HFF-Myc (cell line): ENCODE measurements at regions not wholly inside any gene's neighbourhood (a gene's known extent, or its start where the extent isn't known, plus 50 kb on each side); places are given as distances from the start of the nearest gene placed in this dataset.
"Not testable (repeated sequence)": the region's sequence is repeated elsewhere in the genome, so short reads cannot be mapped to it uniquely, and the experiment has no call there.

ENCODE experiments used
- DNase-seq: peaks from one replicate; pipeline ENCODE4 v3.0.0-alpha.2; 2011; ENCODE audit warnings: low read depth; ENCODE audit errors: extremely low read depth
- H3K4me3 ChIP-seq: replicated peaks from 2 replicates; pipeline ENCODE4 v1.5.1; 2011; ENCODE audit warnings: low read depth, mild to moderate bottlenecking, control low read depth, low read length
- TF ChIP-seq, protein P1 (sequence below): IDR thresholded peaks from 2 replicates; pipeline ENCODE4 v1.5.1; 2012; ENCODE audit warnings: mild to moderate bottlenecking, low read depth, low read length, control low read depth; ENCODE audit errors: missing control alignments

DNA sequence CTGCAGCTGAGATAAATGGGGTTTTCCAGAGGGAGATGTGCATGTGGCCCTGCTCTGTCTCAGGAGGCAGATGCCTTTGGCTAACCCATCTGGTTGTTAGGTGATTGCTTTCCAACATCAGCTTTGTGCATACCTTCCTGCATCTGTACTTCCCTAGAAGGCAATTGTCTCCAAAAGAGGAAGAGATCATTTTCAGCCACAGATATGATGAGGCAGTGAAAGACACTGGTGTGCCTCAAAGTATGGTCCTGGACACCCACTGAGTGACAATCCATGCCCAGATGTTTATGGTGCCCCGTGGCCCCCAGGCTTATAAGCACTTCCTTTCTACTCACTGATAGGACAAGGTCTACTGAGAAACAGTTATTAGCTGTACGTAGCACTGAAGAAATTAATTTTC is 117.5 kb upstream of the NR2F2 start:
- DNase-seq: no peak
- TF ChIP-seq, protein P1, sequence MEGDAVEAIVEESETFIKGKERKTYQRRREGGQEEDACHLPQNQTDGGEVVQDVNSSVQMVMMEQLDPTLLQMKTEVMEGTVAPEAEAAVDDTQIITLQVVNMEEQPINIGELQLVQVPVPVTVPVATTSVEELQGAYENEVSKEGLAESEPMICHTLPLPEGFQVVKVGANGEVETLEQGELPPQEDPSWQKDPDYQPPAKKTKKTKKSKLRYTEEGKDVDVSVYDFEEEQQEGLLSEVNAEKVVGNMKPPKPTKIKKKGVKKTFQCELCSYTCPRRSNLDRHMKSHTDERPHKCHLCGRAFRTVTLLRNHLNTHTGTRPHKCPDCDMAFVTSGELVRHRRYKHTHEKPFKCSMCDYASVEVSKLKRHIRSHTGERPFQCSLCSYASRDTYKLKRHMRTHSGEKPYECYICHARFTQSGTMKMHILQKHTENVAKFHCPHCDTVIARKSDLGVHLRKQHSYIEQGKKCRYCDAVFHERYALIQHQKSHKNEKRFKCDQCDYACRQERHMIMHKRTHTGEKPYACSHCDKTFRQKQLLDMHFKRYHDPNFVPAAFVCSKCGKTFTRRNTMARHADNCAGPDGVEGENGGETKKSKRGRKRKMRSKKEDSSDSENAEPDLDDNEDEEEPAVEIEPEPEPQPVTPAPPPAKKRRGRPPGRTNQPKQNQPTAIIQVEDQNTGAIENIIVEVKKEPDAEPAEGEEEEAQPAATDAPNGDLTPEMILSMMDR: no peak
- H3K4me3 ChIP-seq: no peak overlapping the region

DNA sequence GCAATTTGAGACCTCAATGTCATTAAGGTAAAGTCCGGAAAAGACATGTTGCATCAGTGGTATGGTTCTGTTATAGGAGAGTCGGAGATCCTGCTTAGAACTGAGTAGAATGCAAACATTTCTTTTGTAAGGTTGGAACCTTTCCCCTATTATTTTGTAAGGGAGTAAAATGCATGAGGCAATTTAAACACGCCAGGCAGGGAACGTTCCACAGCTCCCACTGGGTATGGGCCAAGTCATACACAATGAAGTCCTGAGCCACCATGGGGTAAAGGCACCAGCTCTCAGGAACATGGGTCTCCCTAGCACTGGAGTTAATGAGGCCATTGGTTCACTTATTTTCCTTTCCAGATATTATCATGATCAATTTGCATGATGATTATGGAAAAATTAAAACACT is 116.6 kb upstream of the NR2F2 start:
- TF ChIP-seq, protein P1: no peak
- no peak overlapping the region for H3K4me3 ChIP-seq
- no peak for DNase-seq

DNA sequence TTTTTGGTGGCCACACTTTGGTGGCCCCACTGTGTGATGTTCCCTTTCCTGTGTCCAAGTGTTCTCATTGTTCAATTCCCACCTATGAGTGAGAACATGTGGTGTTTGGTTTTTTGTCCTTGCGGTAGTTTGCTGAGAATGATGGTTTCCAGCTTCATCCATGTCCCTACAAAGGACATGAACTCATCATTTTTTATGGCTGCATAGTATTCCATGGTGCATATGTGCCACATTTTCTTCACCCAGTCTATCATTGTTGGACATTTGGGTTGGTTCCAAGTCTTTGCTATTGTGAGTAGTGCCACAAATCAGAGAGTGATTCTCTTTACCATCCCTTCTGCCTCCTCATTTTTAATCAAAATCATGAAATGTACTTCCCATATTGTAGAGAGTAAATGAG is 114.0 kb upstream of the NR2F2 start:
- not testable (repeated sequence) for H3K4me3 ChIP-seq, DNase-seq

DNA sequence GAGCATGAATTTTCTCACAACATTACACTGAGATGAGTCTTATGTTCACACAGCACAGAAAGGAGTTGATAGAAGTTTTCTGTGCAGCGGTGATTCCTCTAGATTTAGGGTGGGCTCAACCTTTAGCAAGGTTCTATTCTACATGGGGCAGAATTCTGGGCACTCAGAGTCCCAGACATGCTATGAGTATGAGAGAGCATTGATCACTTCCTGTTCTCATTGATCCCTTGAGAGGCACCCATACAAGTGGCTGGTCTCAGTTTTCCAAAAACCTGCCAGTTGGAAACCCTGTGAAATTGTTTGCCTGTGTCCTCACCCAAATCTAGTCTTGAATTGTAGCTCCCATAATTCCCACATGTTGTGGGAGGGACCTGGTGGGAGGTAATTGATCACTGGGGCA is 112.5 kb upstream of the NR2F2 start:
- H3K4me3 ChIP-seq: no peak overlapping the region
- TF ChIP-seq, protein P1: no peak
- no peak for DNase-seq

DNA sequence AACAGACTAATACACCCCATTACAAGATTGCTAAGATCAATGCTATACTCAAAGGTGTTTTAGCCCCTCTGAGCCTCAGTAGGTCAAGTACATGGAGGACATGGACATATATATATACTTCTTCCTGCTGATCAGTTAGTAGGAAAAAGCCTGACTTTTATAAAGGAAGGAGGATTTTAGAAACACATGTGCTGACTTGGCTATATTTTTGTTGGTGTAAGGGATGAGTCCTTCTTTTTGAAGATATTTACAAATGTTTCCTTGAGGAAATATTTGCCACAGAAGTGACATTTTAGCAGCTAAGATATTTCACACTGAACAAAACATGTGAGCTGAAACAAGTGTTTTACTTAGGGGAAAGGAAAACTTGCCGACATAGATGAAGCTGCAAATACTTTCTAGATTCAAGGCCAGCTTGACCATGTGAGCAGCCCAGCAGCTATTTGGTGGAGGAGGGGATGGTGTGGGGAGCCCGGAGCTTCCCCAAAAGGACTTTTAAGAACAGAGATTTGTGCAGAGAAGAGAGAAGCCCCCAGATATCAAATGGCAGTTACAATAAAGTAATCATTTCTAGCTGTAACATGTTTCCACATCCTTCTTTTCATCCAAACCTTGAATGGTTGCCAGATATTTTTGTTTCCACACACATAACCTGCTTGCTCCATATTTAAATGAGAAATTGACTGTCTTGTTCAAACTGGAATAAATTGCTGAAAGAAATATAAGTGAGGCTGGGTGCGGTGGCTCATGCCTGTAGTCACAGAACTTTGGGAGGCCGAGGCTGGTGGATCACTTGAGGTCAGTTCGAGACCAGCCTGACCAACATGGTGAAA is 111.7 kb upstream of the NR2F2 start:
- DNase-seq: no peak
- TF ChIP-seq, protein P1: no peak

DNA sequence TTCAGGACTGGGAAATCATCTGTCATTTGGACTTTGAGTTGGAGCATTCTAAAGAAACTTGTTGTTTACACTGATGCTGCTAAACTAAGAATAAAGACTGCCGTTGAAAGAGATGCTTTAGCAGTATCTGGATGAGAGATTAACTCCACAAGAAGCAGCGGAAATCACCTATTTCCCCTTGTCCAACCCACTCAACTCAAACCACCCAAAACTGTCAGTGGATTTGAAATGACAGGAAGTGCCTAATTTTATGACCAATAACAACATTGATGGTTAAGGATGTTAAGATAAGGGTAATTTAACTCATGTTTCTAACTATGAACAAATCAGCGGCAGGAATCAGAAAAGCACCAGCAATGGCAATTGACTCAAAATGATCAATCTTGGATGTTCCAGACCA is 110.8 kb upstream of the NR2F2 start:
- TF ChIP-seq, protein P1: no peak
- no peak overlapping the region for H3K4me3 ChIP-seq
- DNase-seq: no peak

More for the DNA sequence above, 111.7 kb upstream of the NR2F2 start:
- H3K4me3 ChIP-seq: no peak overlapping the region

DNA sequence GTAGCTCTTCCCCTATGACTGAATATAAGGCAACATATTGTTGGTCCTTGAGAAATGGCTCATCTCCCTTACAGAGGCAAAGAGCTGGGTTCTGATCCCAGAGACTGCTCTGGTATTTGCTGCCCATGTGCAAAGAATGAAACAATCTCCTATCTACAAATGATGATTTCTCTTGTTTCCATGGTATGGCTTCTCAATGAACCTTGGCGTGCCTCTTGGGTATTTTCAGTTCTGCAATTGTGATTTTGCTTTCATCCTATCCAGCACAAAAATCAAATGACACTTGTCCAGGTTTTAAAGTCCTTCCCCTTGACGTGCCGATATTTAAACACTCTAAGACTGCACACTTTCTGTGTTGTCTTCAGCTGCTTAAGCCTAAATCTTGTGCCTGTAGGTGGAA is 109.8 kb upstream of the NR2F2 start:
- TF ChIP-seq, protein P1: no peak

More for the DNA sequence above, 109.8 kb upstream of the NR2F2 start:
- no peak for DNase-seq
- no peak overlapping the region for H3K4me3 ChIP-seq
